HG02870 (cell line): ENCODE measurements at regions not wholly inside any gene's neighbourhood (a gene's known extent, or its start where the extent isn't known, plus 50 kb on each side); places are given as distances from the start of the nearest gene placed in this dataset.
"Not testable (repeated sequence)": the region's sequence is repeated elsewhere in the genome, so short reads cannot be mapped to it uniquely, and the experiment has no call there.

Experiments
- ATAC-seq: cut with Tn5 transposase; IDR thresholded peaks from one replicate; pipeline ENCODE4 v1.9.1; 2021; ENCODE audit warnings: mild to moderate bottlenecking, moderate library complexity; ENCODE audit not compliant: unreplicated experiment

- no peak for ATAC-seq
Observed at GRCh38 chr7:115574681-115575291, 455.8 kb downstream of the TFEC start.

- no peak for ATAC-seq
Observed at GRCh38 chr7:115572111-115572510, 458.5 kb downstream of the TFEC start.

GRCh38 chr7:115561335-115562110, 469.0 kb downstream of the TFEC start:
- ATAC-seq: no peak

- no peak for ATAC-seq
Observed at GRCh38 chr7:115559877-115560276, 470.7 kb downstream of the TFEC start.

- ATAC-seq: no peak
Observed at GRCh38 chr7:115558161-115558560, 472.4 kb downstream of the TFEC start.

- not testable (repeated sequence) for ATAC-seq
Observed at GRCh38 chr7:115557296-115557695, 473.3 kb downstream of the TFEC start.

- no peak for ATAC-seq
Observed at GRCh38 chr7:115552766-115553165, 477.8 kb downstream of the TFEC start.

- ATAC-seq: no peak
Observed at GRCh38 chr7:115549910-115550309, 480.7 kb downstream of the TFEC start.

- ATAC-seq: no peak
Observed at GRCh38 chr7:115548756-115549155, 481.8 kb downstream of the TFEC start.

- ATAC-seq: no peak
Observed at GRCh38 chr7:115546790-115547189, 483.8 kb downstream of the TFEC start.

GRCh38 chr7:115533785-115534184, 496.8 kb downstream of the TFEC start:
- no peak for ATAC-seq

- ATAC-seq: no peak
Observed at GRCh38 chr7:115526278-115526677, 504.3 kb downstream of the TFEC start.

- no peak for ATAC-seq
Observed at GRCh38 chr7:115522174-115522573, 508.4 kb downstream of the TFEC start.

GRCh38 chr7:115516341-115516740, 514.2 kb downstream of the TFEC start:
- ATAC-seq: no peak

GRCh38 chr7:115511330-115511729, 519.2 kb downstream of the TFEC start:
- no peak for ATAC-seq

- ATAC-seq: no peak
Observed at GRCh38 chr7:115505136-115505535, 525.4 kb downstream of the TFEC start.

GRCh38 chr7:115499956-115500355, 530.6 kb downstream of the TFEC start:
- no peak for ATAC-seq

GRCh38 chr7:115496006-115496405, 534.6 kb downstream of the TFEC start:
- ATAC-seq: no peak

GRCh38 chr7:115494529-115495147, 535.9 kb downstream of the TFEC start:
- ATAC-seq: no peak

- ATAC-seq: no peak
Observed at GRCh38 chr7:115493381-115493780, 537.2 kb downstream of the TFEC start.

- ATAC-seq: no peak
Observed at GRCh38 chr7:115491744-115492380, 538.7 kb downstream of the TFEC start.

GRCh38 chr7:115479448-115479847, 551.1 kb downstream of the TFEC start:
- no peak for ATAC-seq
